ENCODE measurements at regions not wholly inside any gene's neighbourhood (a gene's known extent, or its start where the extent isn't known, plus 50 kb on each side); places are given as distances from the start of the nearest gene placed in this dataset.
"Not testable (repeated sequence)": the region's sequence is repeated elsewhere in the genome, so short reads cannot be mapped to it uniquely, and the experiment has no call there.

GRCh38 chr7:29642494-29643155 is 79.0 kb downstream of the PRR15 start (continued):
- TF ChIP-seq TEAD1 (CRISPR knock-in tag; IDR thresholded peaks at IDR 0.05) (no peak), ZNF423 (CRISPR knock-in tag; IDR thresholded peaks at IDR 0.05) (no peak), FOXK1 (CRISPR knock-in tag; IDR thresholded peaks at IDR 0.05) (no peak), ZBTB43 (CRISPR knock-in tag; IDR thresholded peaks at IDR 0.05) (no peak)

- ATAC-seq; DNase-seq (ENCODE audit: low spot score); H3K27me3 Mint-ChIP-seq (ENCODE audit: low read depth); H3K27ac Mint-ChIP-seq; H3K36me3 Mint-ChIP-seq; CTCF ChIA-PET; H3K9me3 Mint-ChIP-seq; H3K4me1 Mint-ChIP-seq; H3K4me3 Mint-ChIP-seq; POLR2A ChIA-PET: not testable (repeated sequence)
These were observed 82.5 kb downstream of the PRR15 start for GRCh38 chr7:29646116-29646515.

- H3K27me3 Mint-ChIP-seq (ENCODE audit: low read depth): no peaks in the 10 kb centered on the region
- DNase-seq (ENCODE audit: low spot score): no peak
- CTCF ChIA-PET: interaction anchor here (1.1 kb wide), 1 partner anchor 11 kb away, joined by 3 read pairs; no protein-coding TSS in a partner anchor
These were observed 83.5 kb downstream of the PRR15 start for GRCh38 chr7:29647020-29647654.

GRCh38 chr7:29647691-29648210 is 84.1 kb downstream of the PRR15 start:
- CTCF ChIA-PET: interaction anchor here (1.1 kb wide), 1 partner anchor 12 kb away, joined by 3 read pairs; no protein-coding TSS in a partner anchor

More at GRCh38 chr7:29647020-29647654, 83.5 kb downstream of the PRR15 start:
- H3K4me3 Mint-ChIP-seq: no peak overlapping the region
- no peak for ATAC-seq
- H3K36me3 Mint-ChIP-seq: no peaks in the 10 kb centered on the region
- no peak overlapping the region for H3K27ac Mint-ChIP-seq
- H3K9me3 Mint-ChIP-seq: no peaks in the 10 kb centered on the region
- H3K4me1 Mint-ChIP-seq: no peaks in the 10 kb centered on the region
- POLR2A ChIA-PET: no interaction called here
- no peak for TF ChIP-seq FOXP1 (CRISPR knock-in tag; IDR thresholded peaks at IDR 0.05; ENCODE audit: borderline replicate concordance)
- TF ChIP-seq NFE2L1 (CRISPR knock-in tag; IDR thresholded peaks at IDR 0.05): no peak
- TF ChIP-seq ZNF317 (CRISPR knock-in tag; IDR thresholded peaks at IDR 0.05; ENCODE audit: borderline replicate concordance, low read depth): no peak
- no peak for TF ChIP-seq ELF4 (CRISPR knock-in tag; IDR thresholded peaks at IDR 0.05; ENCODE audit: low read depth)
- TF ChIP-seq SMAD4 (CRISPR knock-in tag; IDR thresholded peaks at IDR 0.05): no peak
- no peak for TF ChIP-seq NFYB (CRISPR knock-in tag; conservative IDR thresholded peaks at IDR 0.05; ENCODE audit: low read depth)
- TF ChIP-seq ESRRA (CRISPR knock-in tag; IDR thresholded peaks at IDR 0.05; ENCODE audit: borderline replicate concordance): no peak
- TF ChIP-seq AR (CRISPR knock-in tag; IDR thresholded peaks at IDR 0.05): no peak
- no peak for TF ChIP-seq ATF1 (CRISPR knock-in tag; IDR thresholded peaks at IDR 0.05)

More at GRCh38 chr7:29647691-29648210, 84.1 kb downstream of the PRR15 start:
- H3K27me3 Mint-ChIP-seq (ENCODE audit: low read depth); POLR2A ChIA-PET; H3K9me3 Mint-ChIP-seq; H3K36me3 Mint-ChIP-seq; ATAC-seq; H3K27ac Mint-ChIP-seq; H3K4me3 Mint-ChIP-seq; DNase-seq (ENCODE audit: low spot score); H3K4me1 Mint-ChIP-seq: not testable (repeated sequence)
